ENCODE measurements at regions not wholly inside any gene's neighbourhood (a gene's known extent, or its start where the extent isn't known, plus 50 kb on each side); places are given as distances from the start of the nearest gene placed in this dataset.
A peak's percentile ranks its signal among the peaks of the same experiment; 100 is the strongest.

- no peak for DNase-seq
Observed at GRCh38 chr6:142683714-142684141, 261.2 kb downstream of the HIVEP2 start.

DNA sequence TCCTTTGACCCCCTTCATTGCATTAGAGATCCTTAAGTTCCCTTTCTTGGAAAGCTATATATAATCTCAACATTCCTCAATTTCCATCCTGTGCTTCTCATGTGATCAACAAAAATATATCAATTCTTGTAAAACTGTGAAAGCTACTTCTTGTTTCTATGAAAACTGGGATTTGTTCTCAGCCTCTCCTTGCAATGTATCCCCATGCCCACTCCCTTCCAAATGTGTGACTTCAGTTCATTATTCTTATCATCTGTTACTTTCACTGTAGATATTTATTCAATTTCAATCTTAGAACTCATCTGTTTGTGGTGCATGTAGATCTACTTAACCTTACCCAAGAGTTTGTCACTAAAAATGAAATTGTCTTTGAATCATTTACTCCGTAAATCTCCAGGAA, 260.6 kb downstream of the HIVEP2 start:
- DNase-seq: no peak

- no peak for DNase-seq
Observed at GRCh38 chr6:142685852-142686506, 259.0 kb downstream of the HIVEP2 start.

GRCh38 chr6:142686507-142686887, 258.5 kb downstream of the HIVEP2 start:
- DNase-seq: no peak

DNA sequence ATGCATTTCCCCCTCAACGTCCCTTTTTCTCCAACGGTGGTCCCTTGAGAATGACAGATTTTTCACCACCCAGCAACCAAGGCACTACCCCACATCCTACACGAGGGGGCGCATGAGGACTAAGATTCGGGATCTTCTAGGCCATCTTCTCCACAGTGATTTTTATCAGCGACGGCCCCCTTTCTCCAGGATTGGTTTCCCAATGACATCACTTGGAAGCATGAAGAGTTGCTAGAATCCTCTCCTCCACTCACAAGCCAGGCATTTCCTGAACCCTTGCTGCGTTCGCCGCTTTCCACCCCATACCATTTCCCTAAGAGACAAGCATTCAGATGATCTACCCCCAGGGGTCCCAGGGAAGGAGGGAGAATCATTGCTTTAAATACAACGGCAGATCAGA, 252.0 kb downstream of the HIVEP2 start:
- DNase-seq: peak in 1 of 2 donors; percentile 87

DNA sequence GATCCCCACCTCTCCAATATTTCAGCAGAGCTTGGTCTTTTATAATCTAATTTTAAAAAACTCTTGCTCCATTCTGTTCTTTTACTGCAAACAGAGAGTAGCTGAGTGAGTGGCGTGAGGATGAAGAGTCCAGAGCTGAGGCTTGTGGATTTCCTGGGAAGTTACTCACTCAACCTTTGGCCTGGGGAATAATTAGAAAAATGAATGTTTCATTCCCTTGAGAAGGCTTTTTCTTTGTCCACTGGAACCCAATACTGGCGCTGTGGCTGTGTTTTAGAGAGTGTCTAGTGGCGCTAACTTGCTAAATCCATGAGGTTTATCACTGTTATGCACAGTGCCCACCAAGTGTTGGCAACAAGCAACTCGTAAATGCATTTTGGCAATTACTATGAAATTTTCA, 251.5 kb downstream of the HIVEP2 start:
- no peak for DNase-seq

DNA sequence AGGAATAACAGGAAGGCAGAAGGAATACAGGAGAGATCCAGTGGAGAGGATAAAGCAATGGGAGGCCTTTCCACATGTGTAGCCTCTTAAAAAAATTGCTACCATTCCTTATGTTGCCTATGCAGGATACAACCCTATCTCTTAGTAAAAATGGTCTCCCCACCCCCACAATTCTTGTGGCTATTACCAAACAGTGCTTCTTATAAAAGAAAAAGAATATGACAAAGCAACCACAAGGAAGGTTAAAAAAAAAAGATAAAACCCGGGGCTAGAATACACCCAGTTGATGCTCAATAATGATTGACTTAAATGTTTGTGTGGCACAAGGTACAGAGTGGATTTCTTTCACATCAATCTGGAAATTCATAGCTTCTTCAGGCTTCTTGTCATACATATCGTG, 250.9 kb downstream of the HIVEP2 start:
- no peak for DNase-seq

DNA sequence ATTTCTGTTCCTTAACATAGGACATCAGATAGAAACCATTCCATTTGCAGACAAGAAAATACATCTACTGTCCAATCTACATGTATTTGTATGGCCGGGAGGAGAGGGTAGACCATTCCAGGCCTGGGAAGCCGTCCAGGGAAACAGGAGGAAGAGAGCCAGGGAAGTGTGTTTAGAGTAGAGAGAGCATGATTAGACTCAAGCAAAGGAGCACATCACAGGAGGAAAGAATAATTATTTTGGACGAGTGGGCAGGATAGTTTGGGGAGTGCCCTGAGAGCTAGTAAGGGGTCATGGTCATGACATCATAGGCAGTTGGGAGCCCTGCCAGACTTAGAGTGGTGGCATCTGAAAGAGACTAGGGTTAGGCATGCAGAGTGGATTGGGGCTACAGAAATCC, 250.0 kb downstream of the HIVEP2 start:
- DNase-seq: no peak

DNA sequence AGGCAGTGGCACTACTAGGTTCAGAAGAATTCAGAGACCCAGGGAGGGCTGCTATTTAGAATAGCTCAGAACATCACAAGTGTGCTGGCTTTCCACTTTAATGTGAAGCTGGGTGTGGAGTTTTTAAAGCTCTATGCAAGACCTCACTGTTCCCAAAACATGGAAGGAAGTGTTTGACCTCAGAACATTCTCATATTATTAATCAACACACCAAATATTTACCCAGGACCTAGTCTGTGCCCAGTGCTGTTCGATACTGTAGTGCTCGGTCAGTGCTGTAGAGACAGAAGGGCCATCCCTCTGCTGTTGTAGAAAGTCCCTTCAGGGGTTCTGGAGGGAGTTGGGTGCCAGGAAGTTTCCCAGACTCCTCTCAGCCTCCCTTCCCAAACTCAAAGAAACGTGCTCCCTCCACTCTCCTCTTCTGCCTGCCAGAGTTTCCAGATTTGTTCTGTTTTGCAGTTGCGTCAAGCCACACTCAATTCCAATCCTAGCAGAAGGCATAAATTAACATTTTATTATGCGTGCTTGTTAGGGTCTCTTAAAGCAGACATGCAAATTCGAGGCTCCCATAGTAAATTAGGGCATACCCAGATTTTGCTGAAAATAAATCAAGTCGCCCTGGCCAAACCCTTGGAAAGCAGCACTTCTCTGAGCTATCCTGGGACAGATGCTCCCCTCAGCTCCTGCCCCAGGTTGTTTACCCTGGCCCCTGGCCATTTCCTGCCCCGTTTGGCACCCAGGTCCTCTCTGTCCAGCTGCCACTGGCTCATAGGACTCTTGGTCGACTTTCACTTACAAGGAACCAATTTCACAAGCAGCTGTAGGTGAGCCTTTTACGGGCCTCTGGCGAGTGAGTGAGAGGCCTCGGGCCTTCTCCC, 248.6 kb downstream of the HIVEP2 start:
- DNase-seq: no peak

- DNase-seq: no peak
Observed at GRCh38 chr6:142697001-142697335, 248.0 kb downstream of the HIVEP2 start.

GRCh38 chr6:142697922-142698321, 247.1 kb downstream of the HIVEP2 start:
- peak; percentile 41 for DNase-seq

GRCh38 chr6:142698751-142699150, 246.2 kb downstream of the HIVEP2 start:
- DNase-seq: no peak

DNA sequence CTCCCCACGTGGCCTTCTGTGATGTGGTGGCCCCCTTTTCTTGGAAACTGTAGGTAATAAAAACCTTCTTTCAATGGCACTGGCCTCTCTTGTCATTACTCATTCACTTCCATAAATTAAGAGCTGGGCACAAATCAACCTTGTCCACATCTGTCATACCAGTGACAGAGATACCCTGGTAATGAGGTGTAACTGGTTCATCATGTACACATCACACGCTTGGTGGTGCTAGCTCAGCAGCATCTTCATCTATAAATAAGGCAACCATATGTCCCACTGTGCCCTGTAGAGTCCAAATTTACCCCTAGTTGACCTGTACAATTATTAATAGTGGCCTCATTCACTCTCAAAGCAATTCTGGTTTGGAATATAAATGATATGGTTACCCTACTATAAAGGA, 245.6 kb downstream of the HIVEP2 start:
- no peak for DNase-seq

- DNase-seq: peak; percentile 48 to 76
Observed at GRCh38 chr6:142700032-142700431, 244.9 kb downstream of the HIVEP2 start.

DNA sequence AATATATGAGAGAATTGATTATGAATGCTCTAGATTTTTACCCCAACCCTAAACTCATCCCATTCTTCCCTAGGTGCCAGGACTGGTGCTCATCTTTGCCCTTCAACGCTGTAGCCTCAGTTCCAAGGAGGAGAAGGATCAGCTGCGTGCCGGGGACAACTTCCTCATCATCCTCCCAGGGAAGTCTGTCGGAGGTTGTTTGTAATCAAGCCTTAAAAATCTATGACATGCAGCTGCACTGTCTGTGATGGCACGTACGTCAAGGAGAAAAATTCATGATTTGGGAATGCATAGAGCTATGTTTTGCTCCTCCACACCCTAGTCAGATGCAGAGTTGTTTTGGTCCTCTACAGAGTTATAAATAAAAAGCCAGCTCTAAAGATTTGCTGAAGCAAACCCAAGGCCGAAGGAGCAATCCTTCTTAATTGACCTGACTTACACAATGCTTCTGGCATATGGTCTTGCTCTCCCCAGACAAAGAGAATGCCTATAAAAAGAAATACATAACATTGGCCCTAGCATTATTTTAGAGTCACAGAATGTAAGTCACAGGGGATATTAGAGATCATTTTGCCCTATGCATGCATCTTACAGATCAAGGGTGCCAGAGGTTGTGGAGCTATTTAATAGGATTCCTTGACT, 244.2 kb downstream of the HIVEP2 start:
- DNase-seq: peak in 1 of 2 donors; percentile 25

All from inflammatory macrophage treated with lipopolysaccharide for 1 hour (primary cell).